ENCODE measurements at regions not wholly inside any gene's neighbourhood (a gene's known extent, or its start where the extent isn't known, plus 50 kb on each side); places are given as distances from the start of the nearest gene placed in this dataset.

DNA sequence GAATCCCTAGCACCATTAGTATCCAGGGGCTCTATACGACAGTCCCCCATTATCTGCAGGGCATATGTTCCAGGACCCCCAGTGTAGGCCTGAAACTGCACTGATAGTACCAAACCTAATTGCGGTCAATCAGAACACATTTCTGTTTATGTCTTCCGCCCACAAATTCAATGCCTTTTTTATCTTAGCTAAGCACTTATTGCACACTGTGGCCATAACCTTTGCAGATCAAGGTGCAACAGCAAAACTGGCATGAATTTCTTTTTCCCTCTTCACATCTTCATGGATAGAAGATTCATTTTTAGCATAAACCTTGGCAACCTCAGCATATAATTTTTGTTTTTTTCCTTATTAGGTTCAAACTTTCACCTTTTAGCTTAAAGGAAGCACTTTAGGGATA, 361.1 kb downstream of the DEPDC1B start:
- DNase-seq = no peak

DNA sequence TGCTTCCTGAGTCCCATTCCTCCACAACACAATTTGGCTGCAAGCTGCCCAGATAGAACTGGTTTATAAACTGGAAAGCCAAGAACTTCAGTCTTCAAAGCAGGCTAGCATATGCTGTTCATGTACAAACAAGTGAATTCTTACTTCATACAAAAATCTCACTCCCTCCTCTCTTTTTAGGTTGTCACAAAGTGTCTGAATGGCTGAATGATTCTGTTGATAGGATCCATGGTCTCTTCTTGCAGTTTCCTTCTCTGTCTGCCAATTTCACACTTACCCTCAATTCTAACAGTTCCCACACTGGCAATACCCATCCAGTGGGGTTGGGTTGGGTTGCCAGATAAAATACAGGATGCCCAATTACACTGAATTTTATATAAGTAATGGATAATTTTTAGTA, 363.5 kb downstream of the DEPDC1B start:
- no peak for DNase-seq

DNA sequence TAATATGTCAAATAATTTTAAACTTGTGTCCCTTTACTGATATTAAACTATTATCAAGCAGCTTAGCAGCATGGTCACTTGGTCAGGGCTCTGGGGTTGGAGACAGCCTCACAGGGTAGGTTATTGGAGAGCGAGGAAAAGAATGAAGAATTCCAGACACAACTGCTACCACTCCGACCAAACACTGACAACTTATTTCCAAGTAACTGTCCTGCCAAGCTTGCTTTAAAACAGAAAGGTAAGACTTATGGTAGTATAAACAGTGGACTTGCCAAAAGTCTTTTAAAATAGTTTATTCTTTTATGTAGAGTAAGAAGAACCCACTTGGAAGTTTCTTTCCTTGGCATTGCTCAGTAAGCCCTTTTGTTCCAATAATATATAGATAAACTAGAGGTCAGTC, 364.1 kb downstream of the DEPDC1B start:
- no peak for DNase-seq

DNA sequence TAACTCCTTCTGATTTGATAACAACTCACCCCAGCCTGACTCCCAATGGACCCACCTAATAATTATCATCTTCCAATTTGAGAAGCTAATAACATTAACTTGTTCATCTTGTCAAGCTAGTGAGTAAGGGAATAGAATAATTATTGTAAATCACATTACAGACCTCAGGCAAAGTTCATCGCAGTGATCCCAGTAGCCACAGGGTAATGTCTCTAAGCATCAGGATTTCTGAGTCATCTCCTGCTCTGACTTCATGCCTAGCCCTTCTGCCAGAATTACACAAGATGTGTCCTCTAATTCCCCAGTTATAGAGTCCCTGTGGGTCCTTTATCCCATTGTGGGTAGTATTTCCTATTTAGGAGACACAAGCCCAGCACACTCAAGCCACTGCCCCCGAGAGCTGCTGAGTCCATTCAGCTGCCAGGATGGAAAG, 365.7 kb downstream of the DEPDC1B start:
- DNase-seq = no peak

DNA sequence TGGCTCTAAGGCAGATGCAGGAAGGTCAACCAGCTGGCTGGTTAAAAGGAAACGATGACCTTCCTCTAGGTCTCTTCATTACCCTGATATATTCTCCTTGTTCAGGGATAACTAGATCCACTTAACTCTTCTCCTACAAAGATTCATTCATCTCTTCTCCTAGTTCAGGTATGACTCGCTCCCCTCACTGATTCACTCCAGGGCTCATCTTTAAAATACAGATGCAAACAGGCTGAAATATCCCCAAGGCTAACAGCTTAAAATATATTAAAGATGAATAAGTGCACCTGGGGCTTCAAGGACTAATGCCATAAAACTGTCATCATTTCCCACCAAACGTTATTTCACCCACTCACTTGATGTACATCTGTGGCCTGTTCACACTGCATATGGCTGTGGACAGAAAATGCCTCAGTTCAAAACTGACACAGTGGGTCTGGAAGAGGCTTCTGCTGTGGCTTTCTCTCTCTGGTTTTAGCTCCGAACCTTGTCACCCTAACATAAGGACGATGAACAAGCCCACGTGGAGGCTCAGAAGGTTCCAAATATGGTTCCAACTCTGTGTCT, 366.9 kb downstream of the DEPDC1B start:
- no peak for DNase-seq

DNA sequence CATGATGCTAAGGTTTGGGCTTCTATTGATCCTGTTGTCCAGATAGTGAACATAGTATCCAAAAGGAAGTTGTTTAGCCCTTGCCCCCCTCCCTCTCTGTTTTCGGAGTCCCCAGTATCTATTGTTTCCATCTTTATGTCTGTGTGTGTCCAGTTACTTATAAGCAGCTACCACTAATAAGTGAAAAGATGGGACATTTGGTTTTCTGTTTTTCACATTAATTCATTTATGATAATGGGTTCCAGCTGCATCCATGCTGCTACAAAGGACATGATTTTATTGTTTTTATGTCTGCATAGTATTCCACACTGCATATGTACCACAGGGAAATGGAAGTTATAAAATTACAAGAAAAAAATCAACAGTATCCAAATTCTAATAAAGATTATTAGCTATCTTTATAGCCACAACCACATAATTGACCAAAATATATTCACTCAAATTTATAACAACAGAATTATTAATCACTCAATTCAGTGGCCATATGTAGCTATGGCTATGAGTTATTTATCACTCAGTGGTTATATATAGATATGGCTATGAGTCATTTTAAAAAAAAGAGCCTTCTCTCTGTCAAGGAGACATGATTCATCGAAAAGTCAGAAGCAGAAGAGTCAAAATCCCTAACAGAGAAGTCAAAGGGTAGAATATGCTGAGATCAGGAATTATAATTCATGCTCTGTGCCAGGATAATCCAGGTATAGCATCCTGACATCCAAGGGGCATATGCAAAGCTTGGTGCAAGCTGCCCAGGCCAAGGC, 367.5 kb downstream of the DEPDC1B start:
- DNase-seq = no peak

DNA sequence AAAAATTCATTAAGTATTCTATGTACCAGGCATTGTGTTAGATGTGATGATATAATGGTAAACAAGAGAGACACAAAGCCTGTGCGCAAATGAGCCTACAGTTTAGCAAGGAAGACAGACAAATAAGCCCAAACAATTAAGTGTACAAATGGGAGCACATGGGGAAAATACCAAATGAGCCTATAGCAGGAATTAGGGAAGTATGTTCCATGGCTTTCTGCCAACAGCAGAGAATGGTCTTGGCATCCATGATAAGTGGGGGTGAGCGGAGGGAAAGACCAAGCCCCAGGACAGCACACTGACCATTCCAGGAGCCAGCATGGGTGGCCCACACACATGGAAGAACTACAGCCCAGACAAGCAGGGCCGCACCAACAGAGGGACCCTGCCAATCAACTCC, 369.7 kb downstream of the DEPDC1B start:
- DNase-seq = no peak

DNA sequence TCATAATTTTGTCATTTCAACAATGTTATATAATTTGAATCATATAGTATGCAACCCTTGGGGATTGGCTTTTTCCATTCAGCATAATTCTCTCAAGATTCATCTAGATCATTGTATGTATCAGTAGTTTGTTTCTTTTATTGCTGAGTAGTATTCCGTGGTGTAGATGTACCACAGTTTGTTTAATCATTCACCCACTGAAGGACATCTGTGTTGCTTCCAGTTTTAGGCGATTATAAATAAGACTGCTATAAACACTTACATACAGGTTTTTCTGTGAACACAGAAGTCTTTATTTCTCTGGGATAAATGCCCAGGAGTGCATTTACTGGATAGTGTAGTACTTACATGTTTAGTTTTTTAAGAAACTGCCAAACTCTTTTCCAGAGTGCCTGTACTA, 374.1 kb downstream of the DEPDC1B start:
- no peak for DNase-seq

DNA sequence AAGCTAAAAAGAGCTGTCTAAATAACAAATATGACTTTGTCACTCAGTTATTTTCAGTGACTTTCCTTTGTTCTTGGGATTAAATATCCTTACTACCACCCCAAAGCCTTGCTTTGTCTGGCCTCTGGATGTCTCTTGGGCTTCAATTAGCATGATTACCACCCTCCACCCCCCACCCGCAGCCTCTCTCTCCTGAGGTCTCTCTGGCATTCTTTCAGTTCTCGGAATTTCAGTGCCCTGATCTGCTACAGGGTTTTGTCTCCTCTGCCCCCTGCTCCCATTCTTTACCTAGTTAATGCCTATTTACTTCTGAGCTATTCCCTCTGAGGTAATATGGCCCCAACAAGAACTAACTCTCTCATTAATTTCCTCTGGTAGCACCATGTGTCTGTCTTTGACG, 376.4 kb downstream of the DEPDC1B start:
- no peak for DNase-seq

DNA sequence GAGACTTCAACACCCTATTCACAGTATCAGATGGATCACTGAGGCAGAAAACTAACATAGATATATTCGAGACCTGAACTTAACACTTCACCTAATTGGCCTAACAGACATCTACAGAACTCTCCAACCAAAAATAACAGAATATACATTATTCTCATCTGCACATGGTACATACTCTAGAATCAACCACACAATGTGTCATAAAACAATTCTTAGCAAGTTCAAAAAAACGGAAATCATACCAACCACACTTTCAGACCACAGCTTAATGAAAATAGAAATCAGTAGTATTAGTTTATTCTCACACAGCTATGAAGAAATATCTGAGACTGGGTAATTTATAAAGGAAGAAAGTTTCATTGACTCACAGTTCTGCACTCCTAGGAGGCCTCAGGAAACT, 387.9 kb downstream of the DEPDC1B start:
- no peak for DNase-seq

DNA sequence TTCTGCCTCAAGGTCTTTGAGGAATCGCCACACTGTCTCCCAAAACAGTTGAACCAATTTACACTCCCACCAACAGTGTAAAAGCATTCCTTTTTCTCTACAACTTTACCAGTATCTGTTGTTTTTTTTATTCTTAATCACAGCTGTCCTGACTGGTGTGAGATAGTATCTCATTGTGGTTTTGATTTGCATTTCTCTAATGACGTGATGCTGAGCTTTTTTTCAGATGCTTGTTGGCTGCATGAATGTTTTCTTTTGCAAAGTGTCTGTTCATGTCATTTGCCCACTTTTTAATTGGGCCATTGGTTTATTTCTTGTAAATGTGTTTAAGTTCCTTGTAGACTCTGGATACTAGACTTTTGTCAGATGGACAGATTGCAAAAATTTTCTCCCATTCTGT, 400.0 kb downstream of the DEPDC1B start:
- no peak for DNase-seq

DNA sequence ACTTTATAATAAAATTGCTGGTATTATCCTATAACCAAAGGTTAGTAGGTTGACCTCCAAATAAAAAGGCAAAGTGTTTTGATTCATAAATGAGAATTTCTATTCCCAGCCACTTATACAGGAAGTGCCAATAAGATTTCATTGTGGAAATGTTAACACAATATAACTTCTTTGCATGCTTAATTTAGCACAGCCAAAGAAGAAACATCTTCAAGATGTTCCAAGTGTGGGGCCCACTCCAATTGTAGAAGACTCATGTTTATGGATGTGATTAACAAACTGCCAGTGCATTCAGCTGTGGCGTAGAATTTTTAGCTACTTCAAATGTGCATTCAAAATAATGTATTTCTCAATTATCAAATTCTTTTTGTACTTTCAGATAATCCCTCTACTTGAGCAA, 402.3 kb downstream of the DEPDC1B start:
- no peak for DNase-seq

DNA sequence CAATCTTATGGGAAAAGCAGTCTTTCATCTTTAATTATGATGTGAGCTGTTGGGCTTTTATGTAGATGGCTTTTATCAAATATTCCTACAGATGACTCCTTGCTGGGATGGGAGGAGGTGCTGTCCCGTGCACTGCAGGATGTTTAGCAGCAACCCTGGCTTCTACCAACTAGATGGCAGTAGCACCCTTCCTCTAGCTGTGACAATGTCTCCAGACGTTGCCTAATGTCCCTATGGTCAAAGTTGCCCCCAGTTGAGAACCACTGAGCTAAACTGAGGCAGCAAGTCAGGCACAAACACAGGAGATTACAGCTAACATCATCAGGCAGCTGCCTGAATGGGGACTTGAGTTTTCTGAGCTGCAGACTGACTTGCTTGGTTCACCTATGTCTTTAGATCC, 401.9 kb upstream of the PDE4D start:
- DNase-seq = peak in 18 of 51 donors; percentile 1 to 40 (median 14)

DNA sequence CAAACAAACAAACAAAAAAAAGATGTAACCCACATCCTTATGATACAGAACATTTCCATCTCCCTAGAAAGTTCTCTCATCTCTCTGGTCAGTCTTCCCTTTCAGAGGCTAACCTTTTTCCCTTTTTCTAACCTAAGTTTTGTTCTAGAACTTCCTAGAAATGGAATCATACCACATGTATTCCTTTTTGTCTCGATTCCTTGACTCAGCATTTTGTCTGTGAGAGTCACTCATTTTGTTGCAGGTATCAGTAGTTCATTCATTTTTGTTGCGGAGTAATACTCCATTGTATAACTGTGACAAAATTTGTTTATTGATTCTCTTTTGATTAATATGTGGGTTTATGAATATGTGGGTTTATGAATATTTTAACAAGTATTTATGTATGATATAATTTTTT, 400.0 kb upstream of the PDE4D start:
- DNase-seq = no peak

DNA sequence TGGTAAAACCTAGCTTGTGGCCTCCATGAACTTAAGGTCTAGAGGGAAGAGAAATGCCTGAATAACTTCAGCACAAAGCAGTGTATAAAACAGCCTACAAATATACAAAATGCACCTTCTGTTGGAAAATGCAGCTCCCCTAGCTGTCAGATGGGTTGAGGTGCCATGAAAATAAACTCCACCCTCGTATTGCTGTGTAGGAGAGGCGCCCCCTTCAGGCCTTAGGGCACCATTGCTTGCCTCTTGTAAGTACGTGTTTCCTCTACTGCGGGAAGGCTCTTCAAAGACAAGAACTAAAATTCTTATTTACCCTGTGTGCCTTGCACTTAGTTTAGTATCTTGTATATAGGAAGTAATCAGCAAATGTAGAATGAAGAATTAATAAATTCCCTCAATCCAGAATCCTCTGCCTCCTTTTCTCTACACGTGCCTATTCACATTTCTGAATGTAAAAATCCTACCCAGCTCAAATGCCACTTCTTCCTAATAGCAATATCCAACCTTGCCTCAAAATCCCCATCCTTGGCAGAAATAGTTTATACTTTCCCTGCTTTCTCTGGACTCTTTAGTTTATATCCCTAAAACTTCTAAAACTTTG, 393.7 kb upstream of the PDE4D start:
- peak in 15 of 51 donors; percentile 1 to 46 (median 6) for DNase-seq

DNA sequence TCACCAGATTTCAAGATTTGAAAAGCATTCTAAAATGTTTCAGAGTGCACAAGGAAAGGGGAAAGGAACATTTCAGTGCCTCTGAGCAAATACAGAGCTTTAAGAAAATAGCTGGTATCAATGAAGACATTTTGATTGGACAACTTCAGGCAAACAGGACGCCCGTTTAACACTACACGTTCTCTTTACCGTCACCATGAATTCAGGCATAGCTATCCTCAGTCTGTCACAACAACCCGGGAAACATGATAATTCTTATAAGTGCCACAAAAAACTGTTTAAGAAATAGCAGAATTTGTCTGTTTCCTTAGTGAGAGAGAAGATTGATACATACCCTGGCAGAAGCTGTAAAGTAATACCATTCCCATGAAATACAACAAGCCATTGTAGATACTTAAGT, 392.4 kb upstream of the PDE4D start:
- no peak for DNase-seq

DNA sequence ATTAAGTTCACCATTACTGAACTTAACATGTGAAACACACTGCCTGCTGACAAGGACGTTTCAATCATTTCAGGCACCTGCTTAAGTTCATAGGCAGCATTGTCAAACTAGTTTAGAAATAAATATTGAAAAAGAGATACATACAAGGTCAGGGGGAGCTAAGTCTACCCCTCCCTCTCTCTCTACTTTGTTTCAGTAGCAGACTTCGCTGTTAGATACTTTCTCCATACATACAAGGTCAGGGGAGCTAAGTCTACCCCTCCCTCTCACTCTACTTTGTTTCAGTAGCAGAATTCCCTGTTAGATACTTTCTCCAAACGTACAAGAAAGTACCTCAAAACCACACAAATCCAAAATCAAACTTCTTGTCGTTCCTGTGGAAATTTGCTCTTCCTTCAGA, 387.4 kb upstream of the PDE4D start:
- no peak for DNase-seq

DNA sequence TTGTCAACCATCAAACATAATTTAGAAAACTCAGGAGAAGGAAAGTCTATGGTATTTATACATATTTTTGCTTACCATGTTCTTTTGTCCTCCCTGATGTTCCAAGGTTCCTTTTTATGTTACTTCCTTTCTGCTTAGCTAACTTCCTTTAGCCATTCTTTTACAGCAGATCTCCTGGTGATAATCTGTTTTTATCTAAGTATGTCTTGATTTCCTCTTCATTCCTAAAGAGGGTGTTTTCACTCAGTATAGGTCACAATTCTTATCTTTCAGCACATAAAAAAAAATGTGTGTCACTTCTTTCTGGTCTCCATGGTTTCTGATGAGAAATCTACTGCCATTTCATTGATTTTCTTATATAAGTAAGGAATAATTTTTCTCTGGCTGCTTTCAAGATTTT, 384.4 kb upstream of the PDE4D start:
- no peak for DNase-seq

DNA sequence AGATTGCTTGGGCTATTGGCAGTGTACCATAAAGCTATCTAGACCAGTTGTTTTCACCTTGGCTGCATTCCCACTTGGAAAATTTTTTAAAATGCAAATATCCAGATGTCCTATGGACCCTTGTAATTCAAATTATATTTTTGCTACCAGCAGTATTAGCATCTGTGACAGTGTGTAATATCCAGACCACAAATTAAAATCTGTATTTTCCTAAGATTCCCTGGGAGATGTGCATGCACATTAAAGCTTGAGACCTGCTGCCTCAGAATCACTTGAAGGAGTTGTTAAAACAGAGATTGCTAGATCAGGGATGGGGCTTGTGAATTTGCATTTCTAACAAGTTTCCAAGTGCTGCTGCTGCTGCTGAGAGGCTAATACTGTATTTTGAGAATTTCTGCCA, 381.2 kb upstream of the PDE4D start:
- no peak for DNase-seq

DNA sequence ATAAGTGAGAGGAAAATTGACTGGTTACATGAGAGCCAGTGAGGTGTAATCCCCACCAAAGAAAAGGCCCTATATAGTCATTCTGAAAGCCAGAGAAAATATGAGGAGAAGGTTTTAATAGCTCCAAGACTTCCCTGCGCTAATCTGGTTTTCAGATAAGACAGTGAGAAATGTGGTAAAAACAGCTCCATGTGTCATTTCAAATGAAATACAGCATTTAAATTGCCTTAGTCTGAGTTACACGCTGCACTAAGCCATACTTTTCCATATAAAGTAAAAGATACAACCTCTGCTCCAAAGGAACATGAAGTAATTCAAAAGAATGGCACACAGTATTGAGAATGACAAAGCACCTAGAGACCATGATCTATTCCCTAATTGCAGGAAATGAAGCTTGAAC, 378.0 kb upstream of the PDE4D start:
- DNase-seq = no peak

DNA sequence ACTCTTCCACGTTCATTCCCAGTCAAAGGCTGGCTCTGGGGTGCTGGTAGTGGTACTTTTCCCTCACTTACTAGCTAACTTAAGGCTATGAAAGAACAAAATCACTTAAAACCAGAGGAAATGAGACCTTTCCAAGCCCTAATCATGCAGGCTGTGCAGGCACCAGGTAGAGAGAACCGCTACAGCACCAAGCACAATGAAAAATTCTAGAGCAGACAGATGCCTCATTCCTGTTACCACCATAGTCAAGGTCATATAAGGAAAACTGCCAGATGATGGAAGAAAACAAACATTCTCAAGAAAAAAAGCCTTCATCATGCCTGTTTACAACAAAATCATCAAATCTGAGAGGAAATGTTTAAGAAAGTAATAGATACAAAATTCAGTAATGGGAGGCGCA, 374.4 kb upstream of the PDE4D start:
- DNase-seq = no peak

DNA sequence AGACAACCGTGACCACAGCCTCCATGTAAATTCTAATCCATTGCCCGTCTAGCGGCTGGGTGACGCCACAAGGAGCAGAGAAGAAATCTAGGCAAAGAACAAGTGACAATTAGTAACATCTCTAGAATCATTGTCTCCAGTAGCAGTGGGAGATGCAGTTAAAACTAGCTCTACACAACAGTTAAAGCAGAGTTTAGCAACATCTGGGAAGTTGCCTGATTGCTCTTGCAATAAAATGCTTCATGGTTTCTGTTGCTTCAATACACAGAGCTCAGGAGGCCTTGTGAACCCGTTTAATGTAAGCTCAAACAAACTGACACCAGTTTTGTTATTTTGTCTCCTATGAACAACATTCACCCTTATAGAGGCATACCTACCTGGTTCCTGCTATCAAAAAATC, 369.8 kb upstream of the PDE4D start:
- DNase-seq = no peak

DNA sequence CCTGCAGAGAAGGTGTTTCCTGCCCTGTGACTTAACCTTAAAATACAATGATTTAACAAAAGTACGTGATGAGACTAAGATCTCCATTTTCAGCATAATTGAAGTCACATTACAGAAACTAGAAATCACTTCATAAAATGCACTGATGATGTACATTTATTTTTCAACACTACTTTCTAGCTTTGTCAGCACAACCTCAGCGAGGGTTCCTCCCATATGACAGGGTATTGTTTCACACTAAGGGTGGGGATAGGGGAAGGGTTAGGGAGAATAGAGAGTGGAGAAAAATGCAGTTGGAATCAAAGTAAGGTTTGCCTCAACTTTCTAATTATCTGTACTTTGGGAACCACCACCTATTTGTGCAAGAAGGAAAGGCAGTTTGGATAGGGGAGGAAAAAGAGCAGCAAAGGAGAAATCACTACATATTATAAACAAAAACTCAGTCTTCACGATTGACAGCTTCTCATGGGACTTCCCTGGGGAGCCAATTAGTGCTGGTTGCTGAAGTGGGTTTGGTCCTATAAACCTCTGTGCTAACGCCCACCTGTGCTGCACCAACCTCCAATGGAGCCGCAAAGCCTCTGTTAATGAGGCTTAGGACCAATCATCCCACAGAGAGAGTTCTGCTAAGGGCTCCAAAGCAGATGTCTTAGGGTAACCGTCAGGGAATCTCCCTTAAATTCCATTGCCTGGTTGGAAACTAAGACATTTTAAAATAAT, 369.2 kb upstream of the PDE4D start:
- no peak for DNase-seq
